Superior temporal gyrus (tissue), 1 donor: ENCODE measurements at regions not wholly inside any gene's neighbourhood (a gene's known extent, or its start where the extent isn't known, plus 50 kb on each side); places are given as distances from the start of the nearest gene placed in this dataset.
"Not testable (repeated sequence)": the region's sequence is repeated elsewhere in the genome, so short reads cannot be mapped to it uniquely, and the experiment has no call there.

ENCODE experiments used
- DNase-seq: peaks from one replicate; pipeline ENCODE4 v3.0.0-alpha.2; 2016; ENCODE audit errors: extremely low spot score

DNA sequence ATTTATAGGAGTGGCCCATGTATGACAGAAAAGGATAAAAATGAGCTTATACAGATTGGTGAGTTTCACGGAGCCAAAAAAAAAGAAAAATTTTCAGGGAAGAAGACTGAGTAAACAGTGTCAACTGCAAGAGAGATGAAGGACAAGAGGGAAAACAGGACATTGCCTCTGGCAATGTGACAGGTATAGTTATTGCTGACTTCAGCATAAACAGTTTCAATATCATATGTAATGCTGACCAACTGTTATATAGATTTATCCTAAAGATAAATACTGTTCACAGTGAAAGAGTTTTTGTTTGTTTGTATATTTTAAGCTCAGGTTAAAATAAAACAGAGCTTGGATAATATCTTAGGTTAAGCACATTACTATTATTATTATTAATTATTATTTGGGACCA lies 98.0 kb upstream of the FSIP2 start:
- no peak for DNase-seq

DNA sequence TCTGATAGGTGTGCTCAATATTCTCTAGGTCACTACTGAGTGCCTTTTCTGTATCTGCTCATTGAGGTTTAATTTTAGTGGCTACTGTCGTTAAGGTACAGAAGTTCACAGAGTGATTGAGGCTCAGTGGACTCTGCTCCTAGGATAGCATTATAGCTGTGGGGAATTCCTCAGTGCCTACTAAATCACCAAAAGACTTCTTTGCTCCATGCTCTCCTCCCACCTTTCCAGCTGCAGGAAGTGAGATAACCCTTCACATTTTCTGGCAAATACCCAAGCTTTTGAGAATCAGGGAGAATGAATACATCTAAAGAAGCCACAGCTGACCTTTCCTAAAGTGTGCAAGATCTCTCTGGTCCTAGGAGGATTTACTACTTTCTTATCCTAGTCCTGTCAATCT lies 95.2 kb upstream of the FSIP2 start:
- no peak for DNase-seq

DNA sequence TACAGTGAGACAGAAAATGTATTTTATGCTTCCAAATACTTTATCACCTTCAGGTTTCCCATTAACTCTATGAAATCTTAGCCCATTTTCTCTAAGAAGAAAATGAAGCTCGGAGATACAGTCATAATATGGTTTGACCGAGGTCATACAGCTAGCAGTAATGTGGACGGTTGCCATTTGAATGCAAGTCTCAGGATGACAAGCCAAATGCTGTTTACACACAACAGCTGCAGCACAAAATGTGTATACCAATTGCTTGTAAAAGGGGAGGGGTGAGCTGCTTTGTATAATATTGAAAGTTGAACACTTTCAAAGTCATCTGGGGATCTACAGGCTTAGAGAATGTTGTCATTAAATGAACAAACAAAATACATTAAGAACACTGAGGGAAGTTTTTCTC lies 93.8 kb upstream of the FSIP2 start:
- no peak for DNase-seq

DNA sequence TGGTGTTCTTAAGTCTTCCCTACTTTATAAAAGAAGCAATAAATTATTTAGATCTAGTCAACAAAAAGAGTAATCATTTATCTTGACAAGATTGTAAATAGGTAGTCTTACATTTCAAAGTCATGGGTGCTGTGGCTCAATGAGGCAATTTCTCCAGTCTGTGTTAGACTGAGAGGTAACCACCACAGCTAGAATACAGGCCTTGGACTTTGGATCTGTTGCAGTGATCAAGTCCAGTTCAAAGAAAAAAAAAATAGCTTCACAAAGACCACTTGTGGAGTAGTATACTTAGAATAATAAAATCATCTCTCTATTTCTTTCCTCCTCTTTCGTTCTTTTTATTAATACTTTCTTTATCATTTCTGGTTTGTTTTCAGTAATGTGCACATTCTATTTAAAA lies 93.1 kb upstream of the FSIP2 start:
- no peak for DNase-seq

DNA sequence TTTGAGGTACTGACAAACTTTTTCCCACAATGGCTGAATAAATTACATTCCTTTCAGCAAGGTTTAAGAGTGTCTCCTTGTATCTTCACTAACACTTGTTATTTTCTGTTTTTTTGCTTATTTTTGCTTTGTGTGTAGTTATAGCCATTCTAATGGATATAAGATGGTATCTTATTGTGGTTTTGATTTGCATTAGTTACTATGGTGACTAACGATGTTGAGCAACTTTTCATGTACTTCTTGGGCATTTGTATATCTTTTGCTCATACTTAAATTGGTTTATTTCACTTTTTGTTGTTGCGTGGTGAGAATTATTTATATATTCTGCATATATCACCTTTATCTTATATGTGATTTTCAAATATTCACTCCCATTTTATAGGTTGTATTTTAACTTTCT lies 79.9 kb upstream of the FSIP2 start:
- no peak for DNase-seq

DNA sequence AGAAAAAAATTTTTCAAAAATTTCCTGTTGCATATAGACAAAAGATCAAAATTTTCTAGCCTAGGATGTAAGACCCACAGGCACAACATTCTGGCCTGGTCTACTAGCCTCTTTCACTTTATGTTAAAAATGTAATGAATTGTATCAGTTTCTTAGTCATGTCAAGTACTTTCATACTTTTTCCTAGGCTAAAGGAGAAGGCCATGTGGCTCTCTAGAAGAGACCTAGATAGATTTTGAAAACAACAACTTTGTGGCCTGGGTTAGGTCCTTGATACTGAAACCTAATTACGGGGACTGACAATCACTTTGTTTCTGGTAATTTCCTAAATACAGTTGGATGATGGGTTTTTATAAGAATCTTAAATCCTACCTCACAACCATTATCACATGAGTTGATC lies 74.8 kb upstream of the FSIP2 start:
- no peak for DNase-seq

DNA sequence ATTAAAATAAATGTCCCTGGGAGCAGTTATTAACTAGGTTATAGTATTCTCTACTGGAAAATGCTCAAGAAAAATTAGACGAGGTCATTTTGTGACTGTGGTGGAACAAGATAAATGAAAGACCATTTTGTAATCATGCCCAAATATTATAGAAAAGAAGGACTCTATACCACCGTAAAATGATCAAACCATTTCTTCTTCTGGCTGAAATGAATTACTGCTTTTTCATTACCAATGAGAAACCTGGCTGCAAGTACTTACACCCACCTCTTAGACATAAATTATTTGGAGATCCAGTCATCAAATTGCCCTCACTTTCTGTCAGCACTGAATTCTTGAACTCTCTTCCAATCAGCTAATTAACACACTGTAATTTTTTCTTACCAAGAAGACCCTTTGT lies 74.2 kb upstream of the FSIP2 start:
- DNase-seq = no peak

DNA sequence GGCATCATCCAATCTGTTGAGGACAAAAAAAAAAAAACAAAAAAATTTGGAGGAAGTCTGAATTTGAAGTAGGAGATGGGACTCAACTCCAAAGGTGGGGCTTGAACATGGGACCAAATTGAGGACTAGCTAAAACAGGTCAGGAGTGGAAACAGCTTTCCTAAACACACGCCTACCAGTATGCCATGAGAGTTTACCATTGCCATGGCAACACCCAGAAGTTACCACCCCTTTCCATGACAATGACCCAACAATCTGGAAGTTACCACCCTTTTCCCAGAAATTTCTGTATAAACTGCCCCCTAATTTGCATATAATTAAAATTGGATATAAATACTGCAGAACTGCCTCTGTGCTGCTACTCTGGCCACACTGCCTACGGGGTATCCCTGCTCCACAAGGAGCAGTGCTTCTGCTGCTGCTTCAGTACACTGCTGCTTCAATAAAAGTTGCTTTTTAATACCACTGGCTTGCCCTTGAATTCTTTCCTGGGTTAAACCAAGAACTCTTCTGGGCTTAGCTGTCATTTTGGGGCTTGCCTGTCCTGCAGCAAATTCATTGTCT lies 73.3 kb upstream of the FSIP2 start:
- no peak for DNase-seq

DNA sequence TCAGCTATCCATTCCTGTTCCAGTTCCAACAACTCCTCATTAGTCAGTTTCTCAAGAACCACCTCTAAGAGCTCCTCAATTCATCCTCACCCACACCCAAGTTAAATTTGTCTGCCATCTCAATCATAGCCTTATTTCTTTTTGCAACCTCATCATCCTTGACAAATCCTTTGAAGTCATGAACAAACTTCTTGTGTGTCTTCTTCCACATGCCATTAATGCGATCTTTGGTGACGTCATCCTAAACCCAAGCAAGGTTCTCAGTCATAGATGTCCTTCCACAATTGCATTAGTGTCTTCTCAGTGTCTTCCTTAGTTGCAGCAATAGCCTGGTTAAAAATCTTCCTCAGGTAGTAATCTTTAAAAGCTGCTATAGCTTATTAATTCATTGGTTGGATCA lies 71.2 kb upstream of the FSIP2 start:
- DNase-seq = no peak

DNA sequence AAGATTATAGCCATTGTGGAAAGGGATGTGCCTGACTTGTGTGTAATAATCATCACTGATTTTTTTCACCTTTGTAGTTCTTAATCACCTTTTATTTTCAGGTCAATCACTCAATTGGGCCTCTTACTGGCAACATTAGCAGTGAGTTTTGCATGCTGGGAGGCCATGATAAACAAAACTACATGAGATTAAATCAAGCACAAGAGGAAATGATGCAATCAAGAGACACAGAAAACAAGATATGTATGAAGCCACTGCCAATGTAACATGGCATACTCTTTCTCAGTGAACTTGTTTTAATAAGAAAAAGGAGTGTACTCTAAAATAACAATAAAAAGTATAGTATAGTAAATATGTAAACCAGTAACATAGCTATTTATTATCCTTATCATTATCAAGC lies 69.9 kb upstream of the FSIP2 start:
- no peak for DNase-seq

DNA sequence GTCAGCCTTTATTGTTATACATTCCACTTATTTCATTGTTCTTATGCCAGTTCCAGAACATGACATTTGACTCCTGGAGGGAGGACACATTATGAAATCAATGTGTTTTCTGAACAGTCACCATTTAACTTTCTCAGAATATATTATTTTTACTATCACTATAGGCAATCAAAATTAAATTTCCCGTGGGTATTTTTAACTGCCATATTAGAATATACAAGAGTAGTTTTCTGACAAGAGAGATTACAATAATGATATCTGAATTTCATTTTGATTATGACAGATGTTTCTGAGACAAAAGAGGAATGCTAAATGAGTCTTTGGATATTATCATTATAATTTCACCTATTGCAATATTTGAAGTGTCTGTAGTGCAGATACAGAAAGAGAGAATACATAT lies 64.4 kb upstream of the FSIP2 start:
- no peak for DNase-seq

DNA sequence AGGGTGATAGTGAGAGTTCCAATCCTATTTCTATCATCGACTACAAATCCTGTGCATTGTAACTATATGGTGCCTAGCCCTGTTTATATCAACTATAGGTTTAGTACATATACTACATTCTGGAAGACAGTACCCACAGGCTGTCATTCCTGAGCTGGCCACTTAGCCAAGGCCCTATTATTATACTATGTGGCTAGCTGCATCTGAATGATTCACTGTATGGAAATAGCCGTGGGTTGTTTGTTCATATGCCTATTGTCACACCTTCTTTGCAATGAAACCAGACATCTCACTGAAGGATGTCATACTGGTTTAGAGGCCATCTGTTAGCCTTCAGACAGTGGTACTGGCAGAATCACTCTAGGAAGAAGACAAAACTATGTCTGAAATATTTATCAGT lies 62.3 kb upstream of the FSIP2 start:
- no peak for DNase-seq

DNA sequence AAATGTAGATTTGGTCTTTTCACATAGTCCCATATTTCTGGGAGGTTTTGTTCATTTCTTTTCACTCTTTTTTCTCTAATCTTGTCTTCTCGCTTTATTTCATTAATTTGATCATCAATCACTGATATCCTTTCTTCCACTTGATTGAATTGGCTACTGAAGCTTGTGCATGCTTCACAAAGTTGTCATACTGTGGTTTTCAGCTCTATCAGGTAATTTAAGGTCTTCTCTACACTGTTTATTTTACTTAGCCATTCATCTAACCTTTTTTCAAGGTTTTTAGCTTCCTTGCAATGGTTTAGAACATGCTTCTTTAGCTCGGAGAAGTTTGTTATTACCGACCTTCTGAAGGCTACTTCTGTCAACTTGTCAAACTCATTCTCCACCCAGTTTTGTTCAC lies 51.6 kb upstream of the FSIP2 start:
- not testable (repeated sequence) for DNase-seq

DNA sequence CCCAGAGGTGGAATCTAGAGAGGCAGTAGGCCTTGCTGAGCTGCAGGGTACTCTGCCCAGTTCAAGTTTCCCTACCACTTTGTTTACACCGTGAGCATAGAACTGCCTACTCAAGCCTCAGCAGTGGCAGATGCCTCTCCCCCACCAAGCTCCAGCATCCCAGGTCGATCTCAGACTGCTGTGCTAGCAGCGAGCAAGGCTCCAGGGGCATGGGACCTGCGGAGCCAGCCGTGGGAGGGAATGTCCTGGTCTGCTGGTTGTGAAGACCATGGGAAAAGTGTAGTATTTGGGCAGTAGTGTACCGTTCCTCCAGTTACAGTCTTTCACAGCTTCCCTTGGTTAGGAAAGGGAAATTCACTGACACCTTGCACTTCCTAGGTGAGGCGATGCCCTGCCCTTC lies 50.6 kb upstream of the FSIP2 start:
- DNase-seq = no peak
